HepG2 (cell line): ENCODE measurements at regions not wholly inside any gene's neighbourhood (a gene's known extent, or its start where the extent isn't known, plus 50 kb on each side); places are given as distances from the start of the nearest gene placed in this dataset.

ENCODE experiments used
- ATAC-seq: fragments of 200-7000 bp; cut with Tn5 transposase; 3 replicates; pipeline ENCODE4 v1.9.1; 2020; ENCODE audit warnings: mild to moderate bottlenecking, moderate library complexity
- BruUV-seq: library from RNA; stranded (reverse); fragments of 400-500 nt; replicated peaks from 2 replicates; lab custom pipeline; 2021; lab: Mats Ljungman, UMichigan
- CTCF ChIA-PET: fragments of 300-600 bp; formaldehyde crosslinking; extraction: SDS; loops from one replicate; lab custom pipeline; 2021; ENCODE audit warnings: low total read pairs, inconsistent platforms, low intra/inter-chr PET ratio; lab: Yijun Ruan, JAX
- POLR2A ChIA-PET: fragments of 350-600 bp; sonication (Branson Sonifier 250); formaldehyde crosslinking; loops from one replicate; lab custom pipeline; 2020; ENCODE audit warnings: antibody characterized with exemption, inconsistent platforms; lab: Yijun Ruan, JAX
- DNase-seq: peaks from one replicate; pipeline ENCODE4 v3.0.0-alpha.2; 2015; ENCODE audit warnings: low spot score
- FAIRE-seq: peaks from 3 replicates; lab custom pipeline; 2011; peaks lifted over from hg19 to GRCh38; lab: Jason Lieb, UNC
- H2AFZ ChIP-seq: one replicate; pipeline ENCODE4 v1.6.1; 2011; ENCODE audit warnings: low read length, inconsistent platforms
- H3K27ac ChIP-seq: fragments of 300-600 bp; 3 replicates; pipeline ENCODE4 v1.8.0; 2011; ENCODE audit warnings: mixed run types, mild to moderate bottlenecking, mixed read lengths, low read length, inconsistent platforms; ENCODE audit not compliant: insufficient read depth; ENCODE audit errors: extremely low read length
- H3K27me3 ChIP-seq, 2 experiments: fragments of 200-600 bp in 1 of 2; 2 replicates in 1 of 2; 3 replicates in 1 of 2; pipeline versions ENCODE4 v1.6.0 to v1.8.0; 2011; ENCODE audit warnings: low read length in 2 of 2, mild to moderate bottlenecking in 2 of 2, moderate library complexity in 2 of 2, inconsistent platforms in 1 of 2; ENCODE audit not compliant: insufficient read depth in 2 of 2, control insufficient read depth in 1 of 2
- H3K36me3 ChIP-seq, 2 experiments: fragments of 200-600 bp in 1 of 2; replicated peaks in 1 of 2; 2 replicates in 1 of 2; 3 replicates in 1 of 2; pipeline versions ENCODE4 v1.5.1 to v1.8.0; 2011; ENCODE audit warnings: low read length in 2 of 2, inconsistent platforms in 1 of 2; ENCODE audit not compliant: insufficient read depth in 2 of 2, control insufficient read depth in 1 of 2
- H3K4me1 ChIP-seq: 2 replicates; pipeline ENCODE4 v1.5.1; 2012; ENCODE audit warnings: low read length, inconsistent platforms; ENCODE audit not compliant: insufficient read depth
- H3K4me2 ChIP-seq: 2 replicates; pipeline ENCODE4 v1.6.0; 2011; ENCODE audit warnings: low read depth, low read length, inconsistent platforms
- H3K4me3 ChIP-seq, 3 experiments: fragments of 200-600 bp in 1 of 3; sonication (generic), shearing (Covaris generic) in 1 of 3; replicated peaks in 1 of 3; 2 replicates each; pipeline ENCODE4 v1.5.1; 2011 to 2016; ENCODE audit warnings: low read length in 3 of 3, inconsistent platforms in 2 of 3, low read depth in 2 of 3, mild to moderate bottlenecking in 2 of 3, control low read depth in 1 of 3, mixed read lengths in 1 of 3; ENCODE audit not compliant: insufficient read depth in 1 of 3
- H3K79me2 ChIP-seq: one replicate; pipeline ENCODE4 v1.6.1; 2011; ENCODE audit warnings: low read length, inconsistent platforms; ENCODE audit not compliant: insufficient read depth
- H3K9ac ChIP-seq: 2 replicates; pipeline ENCODE4 v1.6.0; 2011; ENCODE audit warnings: mild to moderate bottlenecking, low read depth, low read length, inconsistent platforms; ENCODE audit not compliant: insufficient read depth
- H3K9me3 ChIP-seq: 2 replicates; pipeline ENCODE4 v1.5.1; 2012; ENCODE audit warnings: mild to moderate bottlenecking, low read length
- H4K20me1 ChIP-seq: 2 replicates; pipeline ENCODE4 v1.6.0; 2011; ENCODE audit warnings: inconsistent platforms, mild to moderate bottlenecking, low read length, moderate library complexity; ENCODE audit not compliant: insufficient read depth
- GTF3A ChIP-seq: sonication (generic); formaldehyde crosslinking; conservative IDR thresholded peaks from 2 replicates; pipeline ENCODE4 v1.4.0; 2020; ENCODE audit warnings: mild to moderate bottlenecking, missing genetic modification reagents
- PBX3 ChIP-seq: sonication (generic); formaldehyde crosslinking; IDR thresholded peaks from 2 replicates; pipeline ENCODE4 v1.8.1; 2023; ENCODE audit warnings: missing genetic modification reagents, inconsistent platforms, borderline replicate concordance
- RAD51 ChIP-seq: fragments of 450-650 bp; IDR thresholded peaks from 2 replicates; pipeline ENCODE4 v1.6.1; 2016; ENCODE audit warnings: borderline replicate concordance
- ZNF556 ChIP-seq: sonication (generic); formaldehyde crosslinking; IDR thresholded peaks from 2 replicates; pipeline ENCODE4 v1.4.0; 2020; ENCODE audit warnings: mild to moderate bottlenecking, missing genetic modification reagents, borderline replicate concordance
- in situ Hi-C: cut with HindIII; loops from 2 replicates; pipeline ENCODE4 v1.10.0; 2017; ENCODE audit warnings: low pct_unique_long_range_greater_than_20kb; ENCODE audit not compliant: extremely low pct_ligation_motif_present
- intact Hi-C: fragments of 100-400 bp; cut with micrococcal nuclease; formaldehyde crosslinking; loops from one replicate; pipeline ENCODE4 v1.10.0; 2022; ENCODE audit not compliant: unreplicated experiment
- TF ChIP-seq, protein P1 (sequence below): sonication (generic); formaldehyde crosslinking; IDR thresholded peaks from 2 replicates; pipeline ENCODE4 v1.4.0; 2020; ENCODE audit warnings: missing genetic modification reagents

DNA sequence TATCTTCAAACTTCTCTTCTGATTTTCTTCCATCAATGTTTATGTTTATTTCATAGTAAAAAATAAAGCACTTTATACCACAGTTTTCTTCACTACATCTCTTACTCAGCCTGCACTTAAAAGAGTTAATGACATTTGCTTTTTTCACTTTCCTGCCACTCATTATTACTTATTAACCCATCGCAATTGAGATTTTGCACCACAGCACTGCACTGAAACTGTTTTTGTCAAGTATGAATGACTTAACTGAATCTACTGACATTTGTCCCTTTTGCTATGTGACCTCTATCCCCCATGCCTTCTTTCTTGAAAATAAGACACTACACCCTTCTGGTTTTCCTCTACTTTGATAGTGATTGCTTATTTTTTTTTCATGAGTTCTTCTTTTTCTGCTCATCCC is 739.7 kb upstream of the DPPA4 start (continued):
- no peak for TF ChIP-seq RAD51
- no peak for TF ChIP-seq ZNF556

DNA sequence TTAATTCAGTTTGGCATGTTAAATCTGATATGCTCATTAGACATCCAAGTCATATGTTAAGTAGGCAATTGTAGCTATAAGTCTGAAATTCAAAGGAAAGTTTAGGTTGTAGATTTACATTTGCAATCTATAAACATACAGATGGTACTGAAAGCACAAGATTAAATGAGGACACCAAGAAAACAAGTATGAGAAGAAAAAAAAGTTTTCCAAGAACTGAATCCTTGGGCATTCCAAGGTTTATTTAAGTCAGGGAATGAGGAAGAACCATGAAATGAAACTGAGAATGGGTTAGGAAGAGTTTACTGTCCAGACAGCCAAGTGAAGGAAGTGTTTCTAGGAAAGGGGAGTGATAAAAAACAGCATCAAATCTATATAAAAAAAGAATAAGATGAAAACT is 756.1 kb upstream of the DPPA4 start:
- FAIRE-seq: no peak
- no peak overlapping the region for H3K4me3 ChIP-seq
- no peak overlapping the region for H2AFZ ChIP-seq
- POLR2A ChIA-PET: no interaction called here
- H3K4me1 ChIP-seq: no peaks in the 10 kb centered on the region
- no peak overlapping the region for H3K27ac ChIP-seq
- in situ Hi-C loops: no loop called here
- no peak for ATAC-seq
- no peaks in the 10 kb centered on the region for H3K27me3 ChIP-seq
- no peak overlapping the region for H3K4me2 ChIP-seq
- no peaks in the 10 kb centered on the region for H3K79me2 ChIP-seq
- no peak overlapping the region for H3K9ac ChIP-seq
- CTCF ChIA-PET: no interaction called here
- intact Hi-C loops: no loop called here
- H4K20me1 ChIP-seq: no peaks in the 10 kb centered on the region
- DNase-seq: no peak
- H3K9me3 ChIP-seq: peaks cover 44% of the 10 kb centered on the region
- BruUV-seq: no TSS peak
- no peaks in the 10 kb centered on the region for H3K36me3 ChIP-seq
- no peak for TF ChIP-seq PBX3 (CRISPR knock-in tag)
- TF ChIP-seq GTF3A (CRISPR knock-in tag): no peak
- TF ChIP-seq, protein P1, sequence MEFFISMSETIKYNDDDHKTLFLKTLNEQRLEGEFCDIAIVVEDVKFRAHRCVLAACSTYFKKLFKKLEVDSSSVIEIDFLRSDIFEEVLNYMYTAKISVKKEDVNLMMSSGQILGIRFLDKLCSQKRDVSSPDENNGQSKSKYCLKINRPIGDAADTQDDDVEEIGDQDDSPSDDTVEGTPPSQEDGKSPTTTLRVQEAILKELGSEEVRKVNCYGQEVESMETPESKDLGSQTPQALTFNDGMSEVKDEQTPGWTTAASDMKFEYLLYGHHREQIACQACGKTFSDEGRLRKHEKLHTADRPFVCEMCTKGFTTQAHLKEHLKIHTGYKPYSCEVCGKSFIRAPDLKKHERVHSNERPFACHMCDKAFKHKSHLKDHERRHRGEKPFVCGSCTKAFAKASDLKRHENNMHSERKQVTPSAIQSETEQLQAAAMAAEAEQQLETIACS (CRISPR knock-in tag): no peak
- TF ChIP-seq, all 625 proteins: peak for 0
